CD1c-positive myeloid dendritic cell (primary cell): ENCODE measurements at regions not wholly inside any gene's neighbourhood (a gene's known extent, or its start where the extent isn't known, plus 50 kb on each side); places are given as distances from the start of the nearest gene placed in this dataset.
A peak's percentile ranks its signal among the peaks of the same experiment; 100 is the strongest.
"Not testable (repeated sequence)": the region's sequence is repeated elsewhere in the genome, so short reads cannot be mapped to it uniquely, and the experiment has no call there.

ENCODE experiments used
- DNase-seq: peaks from one replicate; pipeline ENCODE4 v3.0.0-alpha.2; 2016; ENCODE audit errors: extremely low spot score

- no peak for DNase-seq
Measured at GRCh38 chr16:26717826-26718225, 348.9 kb upstream of the C16orf82 start.

GRCh38 chr16:26721290-26721689 is 345.4 kb upstream of the C16orf82 start:
- no peak for DNase-seq

GRCh38 chr16:26721957-26722356 is 344.8 kb upstream of the C16orf82 start:
- not testable (repeated sequence) for DNase-seq

GRCh38 chr16:26724189-26724588 is 342.5 kb upstream of the C16orf82 start:
- no peak for DNase-seq

GRCh38 chr16:26727848-26728247 is 338.9 kb upstream of the C16orf82 start:
- no peak for DNase-seq

GRCh38 chr16:26729951-26730541 is 336.7 kb upstream of the C16orf82 start:
- no peak for DNase-seq

- DNase-seq: no peak
Measured at GRCh38 chr16:26731729-26732128, 335.0 kb upstream of the C16orf82 start.

- DNase-seq: no peak
Measured at GRCh38 chr16:26733710-26734109, 333.0 kb upstream of the C16orf82 start.

- no peak for DNase-seq
Measured at GRCh38 chr16:26735521-26735920, 331.2 kb upstream of the C16orf82 start.

- DNase-seq: no peak
Measured at GRCh38 chr16:26736084-26736483, 330.6 kb upstream of the C16orf82 start.

- no peak for DNase-seq
Measured at GRCh38 chr16:26740771-26741170, 326.0 kb upstream of the C16orf82 start.

- no peak for DNase-seq
Measured at GRCh38 chr16:26742040-26742439, 324.7 kb upstream of the C16orf82 start.

GRCh38 chr16:26744430-26744829 is 322.3 kb upstream of the C16orf82 start:
- no peak for DNase-seq

- no peak for DNase-seq
Measured at GRCh38 chr16:26747760-26748159, 319.0 kb upstream of the C16orf82 start.

- DNase-seq: no peak
Measured at GRCh38 chr16:26749072-26749471, 317.7 kb upstream of the C16orf82 start.

- DNase-seq: no peak
Measured at GRCh38 chr16:26752166-26752565, 314.6 kb upstream of the C16orf82 start.

- no peak for DNase-seq
Measured at GRCh38 chr16:26756633-26757032, 310.1 kb upstream of the C16orf82 start.

GRCh38 chr16:26762594-26762993 is 304.1 kb upstream of the C16orf82 start:
- DNase-seq: no peak

- peak; percentile 1 for DNase-seq
Measured at GRCh38 chr16:26765087-26765486, 301.6 kb upstream of the C16orf82 start.

GRCh38 chr16:26768385-26769010 is 298.2 kb upstream of the C16orf82 start:
- no peak for DNase-seq

- no peak for DNase-seq
Measured at GRCh38 chr16:26770547-26770946, 296.2 kb upstream of the C16orf82 start.

GRCh38 chr16:26772503-26772902 is 294.2 kb upstream of the C16orf82 start:
- no peak for DNase-seq

- no peak for DNase-seq
Measured at GRCh38 chr16:26777821-26778220, 288.9 kb upstream of the C16orf82 start.

GRCh38 chr16:26787924-26788323 is 278.8 kb upstream of the C16orf82 start:
- DNase-seq: no peak
